Neural cell (in vitro differentiated cells): ENCODE measurements at regions not wholly inside any gene's neighbourhood (a gene's known extent, or its start where the extent isn't known, plus 50 kb on each side); places are given as distances from the start of the nearest gene placed in this dataset.

Experiments
- H2AFZ ChIP-seq: fragments of 200-600, 300-800 bp; sonication (generic), shearing (Covaris generic); 2 replicates; pipeline ENCODE4 v1.6.0; 2014; ENCODE audit warnings: low read depth, mild to moderate bottlenecking, antibody characterized with exemption, low read length, moderate library complexity
- H3F3A ChIP-seq: fragments of 200-600 bp; shearing (Covaris generic); 2 replicates; pipeline ENCODE4 v1.6.1; 2016; ENCODE audit warnings: mild to moderate bottlenecking, moderate library complexity, mixed read lengths, antibody characterized with exemption, low read length; ENCODE audit not compliant: insufficient read depth, poor library complexity, severe bottlenecking
- H3K27ac ChIP-seq: fragments of 200-600, 300-800 bp; sonication (generic), shearing (Covaris generic); 2 replicates; pipeline ENCODE4 v1.5.1; 2014; ENCODE audit warnings: mild to moderate bottlenecking, low read length, moderate library complexity
- H3K27me3 ChIP-seq: fragments of 300-800, 200-600 bp; sonication (generic), shearing (Covaris generic); 2 replicates; pipeline ENCODE4 v1.6.0; 2014; ENCODE audit warnings: mild to moderate bottlenecking, low read depth, low read length, moderate library complexity; ENCODE audit not compliant: insufficient read depth
- H3K36me3 ChIP-seq: fragments of 300-800, 200-600 bp; sonication (generic), shearing (Covaris generic); 2 replicates; pipeline ENCODE4 v1.5.1; 2014; ENCODE audit warnings: mild to moderate bottlenecking, antibody characterized with exemption, low read length, moderate library complexity; ENCODE audit not compliant: insufficient read depth
- H3K4me2 ChIP-seq: fragments of 300-800, 200-600 bp; sonication (generic), shearing (Covaris generic); 2 replicates; pipeline ENCODE4 v1.6.0; 2014; ENCODE audit warnings: mild to moderate bottlenecking, low read length
- H3K4me3 ChIP-seq: fragments of 300-800, 200-600 bp; sonication (generic), shearing (Covaris generic); 2 replicates; pipeline ENCODE4 v1.5.1; 2014; ENCODE audit warnings: mild to moderate bottlenecking, low read length, moderate library complexity
- H3K79me2 ChIP-seq: fragments of 200-600 bp; shearing (Covaris generic); replicated peaks from 2 replicates; pipeline ENCODE4 v1.6.0; 2014; ENCODE audit warnings: mild to moderate bottlenecking, low read length, moderate library complexity; ENCODE audit not compliant: insufficient read depth
- H3K9ac ChIP-seq: fragments of 300-800, 200-600 bp; sonication (generic), shearing (Covaris generic); 2 replicates; pipeline ENCODE4 v1.6.1; 2016; ENCODE audit warnings: mild to moderate bottlenecking, low read length, mixed read lengths
- H3K9me2 ChIP-seq: fragments of 200-600 bp; shearing (Covaris generic); 2 replicates; pipeline ENCODE4 v1.6.1; 2016; ENCODE audit warnings: mild to moderate bottlenecking, low read length, mixed read lengths; ENCODE audit not compliant: insufficient read depth
- H3K9me3 ChIP-seq: fragments of 200-600, 300-800 bp; sonication (generic), shearing (Covaris generic); 2 replicates; pipeline ENCODE4 v1.6.1; 2016; ENCODE audit warnings: mild to moderate bottlenecking, mixed run types, low read length, moderate library complexity, mixed read lengths
- H4K20me1 ChIP-seq: fragments of 200-600 bp; shearing (Covaris generic); 2 replicates; pipeline ENCODE4 v1.6.1; 2016; ENCODE audit warnings: mild to moderate bottlenecking, mixed run types; ENCODE audit not compliant: insufficient read depth
- CTCF ChIP-seq: fragments of 450-650 bp; IDR thresholded peaks from 2 replicates; pipeline ENCODE4 v1.5.1; 2014; ENCODE audit warnings: antibody characterized with exemption, mild to moderate bottlenecking, moderate library complexity; ENCODE audit not compliant: poor library complexity, severe bottlenecking
- EP300 ChIP-seq: fragments of 450-650 bp; conservative IDR thresholded peaks from 2 replicates; pipeline ENCODE4 v1.6.1; 2014; ENCODE audit warnings: antibody characterized with exemption, mild to moderate bottlenecking, moderate library complexity; ENCODE audit not compliant: poor library complexity, severe bottlenecking
- EZH2 ChIP-seq: fragments of 200-600, 300-800 bp; shearing (Covaris generic), sonication (generic); IDR thresholded peaks from 2 replicates; pipeline ENCODE4 v1.6.1; 2014; ENCODE audit warnings: antibody characterized with exemption, low read length, borderline replicate concordance, mild to moderate bottlenecking; ENCODE audit not compliant: insufficient read depth, poor library complexity, severe bottlenecking
- MXI1 ChIP-seq: fragments of 450-650 bp; conservative IDR thresholded peaks from 2 replicates; pipeline ENCODE4 v1.6.1; 2014; ENCODE audit warnings: antibody characterized with exemption, mild to moderate bottlenecking; ENCODE audit not compliant: poor library complexity, severe bottlenecking
- POLR2AphosphoS5 ChIP-seq: IDR thresholded peaks from 2 replicates; pipeline ENCODE4 v1.6.1; 2012
- RAD21 ChIP-seq: fragments of 450-650 bp; conservative IDR thresholded peaks from 2 replicates; pipeline ENCODE4 v1.6.1; 2014; ENCODE audit warnings: antibody characterized with exemption, mild to moderate bottlenecking, moderate library complexity
- REST ChIP-seq: IDR thresholded peaks from 2 replicates; pipeline ENCODE4 v1.6.1; 2012; ENCODE audit warnings: borderline replicate concordance
- SMC3 ChIP-seq: fragments of 450-650 bp; conservative IDR thresholded peaks from 2 replicates; pipeline ENCODE4 v1.6.1; 2014; ENCODE audit warnings: antibody characterized with exemption, mild to moderate bottlenecking, moderate library complexity; ENCODE audit not compliant: poor library complexity
- TAF1 ChIP-seq: IDR thresholded peaks from 2 replicates; pipeline ENCODE4 v1.6.1; 2012; ENCODE audit warnings: low read depth

- Histone ChIP-seq H3K9me3 (no peaks in the 10 kb centered on the region), H3K9me2 (no peaks in the 10 kb centered on the region), H3K4me3 (no peak overlapping the region), H3K27ac (no peak overlapping the region), H4K20me1 (no peaks in the 10 kb centered on the region), H3K79me2 (no peaks in the 10 kb centered on the region), H3K36me3 (no peaks in the 10 kb centered on the region), H3K9ac (no peak overlapping the region), H3F3A (no peaks in the 10 kb centered on the region), H3K4me2 (no peak overlapping the region), H2AFZ (no peak overlapping the region), H3K27me3 (no peaks in the 10 kb centered on the region)
- no peak for TF ChIP-seq MXI1
Measured at GRCh38 chr10:57288754-57289153, 927.7 kb upstream of the ZWINT start.

GRCh38 chr10:57262892-57263291, 901.8 kb upstream of the ZWINT start:
- Histone ChIP-seq H2AFZ (no peak overlapping the region), H3K9ac (no peak overlapping the region), H3K79me2 (no peaks in the 10 kb centered on the region), H3F3A (no peaks in the 10 kb centered on the region), H4K20me1 (no peaks in the 10 kb centered on the region), H3K36me3 (no peaks in the 10 kb centered on the region), H3K4me3 (peak overlapping the region; percentile 36), H3K9me2 (no peaks in the 10 kb centered on the region), H3K9me3 (no peaks in the 10 kb centered on the region), H3K4me2 (peak overlapping the region; percentile 15), H3K27ac (peak overlapping the region; percentile 38), H3K27me3 (no peaks in the 10 kb centered on the region)
- no peak for TF ChIP-seq MXI1
- TF ChIP-seq SMC3, result no peak
- TF ChIP-seq EZH2, result no peak
- TF ChIP-seq REST, result no peak
- peak; percentile 67 for TF ChIP-seq POLR2AphosphoS5
- TF ChIP-seq EP300, result peak; percentile 87
- no peak for TF ChIP-seq RAD21
- no peak for TF ChIP-seq CTCF
- no peak for TF ChIP-seq TAF1

DNA sequence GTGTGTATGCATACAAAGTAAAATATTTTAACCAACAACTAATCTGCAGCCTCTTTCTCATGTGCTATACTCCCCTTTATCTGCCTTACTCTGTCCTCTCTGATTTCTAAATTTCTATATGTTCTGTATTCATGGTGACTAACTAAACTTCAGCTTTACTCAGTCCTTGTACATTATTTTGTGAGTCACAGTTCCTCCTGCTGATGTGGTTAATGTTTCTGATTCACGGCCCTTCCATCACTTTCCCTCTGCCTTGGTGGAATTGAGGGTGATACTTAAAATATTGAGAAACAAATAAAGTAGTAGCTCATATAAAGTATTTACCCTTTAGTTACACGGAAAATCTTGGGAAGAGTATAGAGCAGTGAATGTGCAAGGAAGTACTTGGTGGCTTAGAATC, 899.1 kb upstream of the ZWINT start:
- no peak overlapping the region for H3K4me2 ChIP-seq
- no peaks in the 10 kb centered on the region for H3K79me2 ChIP-seq
- no peak overlapping the region for H2AFZ ChIP-seq
- H3K27me3 ChIP-seq, result no peaks in the 10 kb centered on the region
- H3F3A ChIP-seq, result no peaks in the 10 kb centered on the region
- H3K9ac ChIP-seq, result no peak overlapping the region
- TF ChIP-seq TAF1, result no peak
- no peak for TF ChIP-seq REST
- no peak for TF ChIP-seq EP300
- no peak for TF ChIP-seq MXI1
- no peak for TF ChIP-seq EZH2
- no peak for TF ChIP-seq RAD21
- TF ChIP-seq CTCF, result no peak
- TF ChIP-seq POLR2AphosphoS5, result no peak
- no peak for TF ChIP-seq SMC3
- no peaks in the 10 kb centered on the region for H3K9me2 ChIP-seq
- no peak overlapping the region for H3K27ac ChIP-seq
- H4K20me1 ChIP-seq, result no peaks in the 10 kb centered on the region
- no peaks in the 10 kb centered on the region for H3K36me3 ChIP-seq
- no peaks in the 10 kb centered on the region for H3K9me3 ChIP-seq
- no peak overlapping the region for H3K4me3 ChIP-seq
